NCI-H2029 (cell line): ENCODE measurements at regions not wholly inside any gene's neighbourhood (a gene's known extent, or its start where the extent isn't known, plus 50 kb on each side); places are given as distances from the start of the nearest gene placed in this dataset.
"Not testable (repeated sequence)": the region's sequence is repeated elsewhere in the genome, so short reads cannot be mapped to it uniquely, and the experiment has no call there.

Experiments used
- DNase-seq: peaks from one replicate; lab custom pipeline; 2025; lab: John Stamatoyannopoulos, UW

GRCh38 chrX:42290608-42291007 lies 367.3 kb upstream of the CASK start:
- no peak for DNase-seq

GRCh38 chrX:42289492-42290385 lies 366.4 kb upstream of the CASK start:
- DNase-seq: no peak

- DNase-seq: not testable (repeated sequence)
These were observed 362.3 kb upstream of the CASK start for GRCh38 chrX:42285681-42286080.

- no peak for DNase-seq
These were observed 353.8 kb upstream of the CASK start for GRCh38 chrX:42276982-42277690.

GRCh38 chrX:42274151-42274550 lies 350.8 kb upstream of the CASK start:
- no peak for DNase-seq

GRCh38 chrX:42273387-42273786 lies 350.0 kb upstream of the CASK start:
- DNase-seq: no peak

GRCh38 chrX:42269186-42269585 lies 345.8 kb upstream of the CASK start:
- DNase-seq: no peak

GRCh38 chrX:42260854-42261253 lies 337.5 kb upstream of the CASK start:
- DNase-seq: no peak

- DNase-seq: no peak
These were observed 324.9 kb upstream of the CASK start for GRCh38 chrX:42248226-42248625.

- DNase-seq: no peak
These were observed 323.9 kb upstream of the CASK start for GRCh38 chrX:42247241-42247640.

GRCh38 chrX:42246814-42247213 lies 323.5 kb upstream of the CASK start:
- DNase-seq: no peak

GRCh38 chrX:42242004-42242403 lies 318.6 kb upstream of the CASK start:
- DNase-seq: no peak

- DNase-seq: no peak
These were observed 318.1 kb upstream of the CASK start for GRCh38 chrX:42241421-42241820.

GRCh38 chrX:42237956-42238355 lies 314.6 kb upstream of the CASK start:
- no peak for DNase-seq

GRCh38 chrX:42229533-42229932 lies 306.2 kb upstream of the CASK start:
- DNase-seq: no peak

GRCh38 chrX:42220666-42221065 lies 297.3 kb upstream of the CASK start:
- no peak for DNase-seq

GRCh38 chrX:42220083-42220482 lies 296.7 kb upstream of the CASK start:
- peak; percentile 74 for DNase-seq

- DNase-seq: no peak
These were observed 295.9 kb upstream of the CASK start for GRCh38 chrX:42219231-42219630.

- DNase-seq: no peak
These were observed 272.2 kb upstream of the CASK start for GRCh38 chrX:42195506-42195905.

GRCh38 chrX:42189576-42189975 lies 266.2 kb upstream of the CASK start:
- no peak for DNase-seq

- DNase-seq: peak; percentile 15
These were observed 265.4 kb upstream of the CASK start for GRCh38 chrX:42188730-42189129.

- no peak for DNase-seq
These were observed 253.4 kb upstream of the CASK start for GRCh38 chrX:42176789-42177188.

GRCh38 chrX:42175843-42176242 lies 252.5 kb upstream of the CASK start:
- DNase-seq: no peak
